IPS DF 4.7 (cell line): ENCODE measurements at regions not wholly inside any gene's neighbourhood (a gene's known extent, or its start where the extent isn't known, plus 50 kb on each side); places are given as distances from the start of the nearest gene placed in this dataset.

Experiments
- DNase-seq: peaks from one replicate; pipeline ENCODE4 v3.0.0-alpha.2; 2013; ENCODE audit warnings: low spot score; ENCODE audit errors: extremely low read depth

- DNase-seq, result no peak
Observed at GRCh38 chr18:34159691-34160185, 65.0 kb downstream of the NOL4 start.

- DNase-seq, result peak; percentile 64
Observed at GRCh38 chr18:34158881-34159690, 65.6 kb downstream of the NOL4 start.

- no peak for DNase-seq
Observed at GRCh38 chr18:34153711-34154110, 71.0 kb downstream of the NOL4 start.

GRCh38 chr18:34131006-34131405, 93.7 kb downstream of the NOL4 start:
- no peak for DNase-seq

- DNase-seq, result no peak
Observed at GRCh38 chr18:34128436-34128835, 96.3 kb downstream of the NOL4 start.

- no peak for DNase-seq
Observed at GRCh38 chr18:34126121-34126520, 98.6 kb downstream of the NOL4 start.

- DNase-seq, result peak; percentile 30
Observed at GRCh38 chr18:34122724-34123334, 101.9 kb downstream of the NOL4 start.

- no peak for DNase-seq
Observed at GRCh38 chr18:34121200-34121721, 103.5 kb downstream of the NOL4 start.

GRCh38 chr18:34120294-34120693, 104.4 kb downstream of the NOL4 start:
- DNase-seq, result no peak

- no peak for DNase-seq
Observed at GRCh38 chr18:34117319-34117718, 107.4 kb downstream of the NOL4 start.

GRCh38 chr18:34115409-34116081, 109.2 kb downstream of the NOL4 start:
- DNase-seq, result no peak

GRCh38 chr18:34114996-34115395, 109.7 kb downstream of the NOL4 start:
- no peak for DNase-seq

GRCh38 chr18:34108206-34108605, 116.5 kb downstream of the NOL4 start:
- no peak for DNase-seq

- no peak for DNase-seq
Observed at GRCh38 chr18:34098109-34098508, 126.6 kb downstream of the NOL4 start.

- DNase-seq, result no peak
Observed at GRCh38 chr18:34097312-34097711, 127.4 kb downstream of the NOL4 start.

GRCh38 chr18:34094148-34094547, 130.6 kb downstream of the NOL4 start:
- DNase-seq, result no peak

GRCh38 chr18:34092796-34093195, 131.9 kb downstream of the NOL4 start:
- DNase-seq, result no peak

- DNase-seq, result no peak
Observed at GRCh38 chr18:34086370-34086769, 138.3 kb downstream of the NOL4 start.

- no peak for DNase-seq
Observed at GRCh38 chr18:34085140-34085739, 139.5 kb downstream of the NOL4 start.

- DNase-seq, result no peak
Observed at GRCh38 chr18:34084635-34085034, 140.1 kb downstream of the NOL4 start.

GRCh38 chr18:34083910-34084535, 140.7 kb downstream of the NOL4 start:
- no peak for DNase-seq
